Smooth muscle cell (in vitro differentiated cells): ENCODE measurements at regions not wholly inside any gene's neighbourhood (a gene's known extent, or its start where the extent isn't known, plus 50 kb on each side); places are given as distances from the start of the nearest gene placed in this dataset. TPM values are rescaled to one million over a fixed set of nuclear protein-coding genes. Genes with fewer than 3 reads are reported as not detected.

Source experiments
- DNase-seq: peaks from one replicate; lab custom pipeline; 2025; ENCODE audit not compliant: unreplicated experiment; lab: John Stamatoyannopoulos, UW
- H2AFZ ChIP-seq: fragments of 200-600 bp; sonication (generic); 2 replicates; pipeline ENCODE4 v1.6.0; 2016; ENCODE audit warnings: antibody characterized with exemption, low read depth, mild to moderate bottlenecking
- H3F3A ChIP-seq: fragments of 200-600 bp; sonication (generic); 2 replicates; pipeline ENCODE4 v1.6.0; 2017; ENCODE audit warnings: antibody characterized with exemption, low read depth
- H3K27ac ChIP-seq: fragments of 200-600 bp; sonication (generic); 2 replicates; pipeline ENCODE4 v1.5.1; 2016; ENCODE audit warnings: low read depth, mild to moderate bottlenecking
- H3K27me3 ChIP-seq: fragments of 200-600 bp; sonication (generic); 2 replicates; pipeline ENCODE4 v1.6.1; 2016; ENCODE audit warnings: low read depth, mild to moderate bottlenecking
- H3K36me3 ChIP-seq: fragments of 200-600 bp; sonication (generic); 2 replicates; pipeline ENCODE4 v1.5.1; 2016; ENCODE audit warnings: low read depth
- H3K4me1 ChIP-seq: fragments of 200-600 bp; sonication (generic); 2 replicates; pipeline ENCODE4 v1.5.1; 2016; ENCODE audit warnings: low read depth
- H3K4me2 ChIP-seq: fragments of 200-600 bp; sonication (generic); 2 replicates; pipeline ENCODE4 v1.6.0; 2016; ENCODE audit warnings: mild to moderate bottlenecking
- H3K4me3 ChIP-seq: fragments of 200-600 bp; sonication (generic); 2 replicates; pipeline ENCODE4 v1.5.1; 2016; ENCODE audit warnings: mild to moderate bottlenecking
- H3K79me2 ChIP-seq: fragments of 200-600 bp; sonication (generic); 2 replicates; pipeline ENCODE4 v1.6.0; 2016; ENCODE audit warnings: low read depth, mild to moderate bottlenecking
- H3K9ac ChIP-seq: fragments of 200-600 bp; sonication (generic); 2 replicates; pipeline ENCODE4 v1.6.0; 2016; ENCODE audit warnings: low read depth
- H3K9me3 ChIP-seq: fragments of 200-600 bp; sonication (generic); replicated peaks from 2 replicates; pipeline ENCODE4 v1.5.1; 2016; ENCODE audit warnings: low read depth
- H4K20me1 ChIP-seq: fragments of 200-600 bp; sonication (generic); 2 replicates; pipeline ENCODE4 v1.6.0; 2016; ENCODE audit warnings: low read depth
- WGBS: methylation state at CpG from one replicate; pipeline ENCODE4 v1.1.7; 2016; ENCODE audit warnings: low lambda C conversion rate; 5-methylcytosine and 5-hydroxymethylcytosine counted together
- small RNA-seq: library from RNA; depleted of rRNA; stranded (forward); fragments of <200 nt; gene quantifications from one replicate; pipeline ENCODE3, GENCODE V24; 2014
- TF ChIP-seq, protein P1 (sequence below): fragments of 200-600 bp; sonication (generic); IDR thresholded peaks from 2 replicates; pipeline ENCODE4 v1.5.1; 2017; ENCODE audit warnings: borderline replicate concordance, mild to moderate bottlenecking, antibody characterized with exemption; ENCODE audit not compliant: insufficient read depth, poor library complexity, severe bottlenecking

DNA sequence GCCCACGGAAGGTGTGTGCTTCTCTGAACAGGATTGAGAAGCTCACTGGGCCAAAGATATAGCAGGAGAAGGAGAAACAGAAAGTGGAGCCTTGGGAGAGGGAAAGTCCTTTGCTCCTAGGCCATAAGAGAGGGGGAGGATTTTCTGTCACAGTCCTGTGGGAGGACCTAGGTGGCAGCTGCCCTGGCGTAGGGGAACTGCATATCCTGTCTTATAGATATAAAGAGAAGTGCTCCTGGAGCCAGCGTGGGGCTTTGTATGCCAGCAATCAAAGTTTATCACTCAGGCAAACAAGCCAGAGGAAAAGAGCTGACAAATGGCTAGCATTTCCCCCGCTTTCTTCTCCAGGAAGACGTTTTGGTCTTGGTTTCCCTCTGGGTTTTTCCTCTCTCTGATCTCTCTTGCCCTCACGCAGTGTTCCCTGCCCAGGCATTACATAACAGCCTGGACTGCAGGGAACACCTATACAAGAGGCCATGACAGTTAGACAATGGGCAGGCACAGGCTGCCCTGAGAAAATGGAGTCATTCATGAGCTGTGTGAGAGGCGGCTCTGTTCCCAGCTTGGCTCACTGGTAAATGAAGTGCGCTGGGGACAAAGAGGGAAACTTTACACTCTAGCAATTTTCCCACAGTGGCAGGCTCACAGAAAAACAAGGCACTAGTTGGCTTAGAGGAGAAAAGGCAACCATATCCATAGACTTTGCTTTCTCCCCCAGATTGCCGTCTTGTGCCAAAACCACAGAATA lies 52.5 kb upstream of the ZNF648 start:
- no peaks in the 10 kb centered on the region for H3K79me2 ChIP-seq
- no peaks in the 10 kb centered on the region for H3K36me3 ChIP-seq
- TF ChIP-seq, protein P1, sequence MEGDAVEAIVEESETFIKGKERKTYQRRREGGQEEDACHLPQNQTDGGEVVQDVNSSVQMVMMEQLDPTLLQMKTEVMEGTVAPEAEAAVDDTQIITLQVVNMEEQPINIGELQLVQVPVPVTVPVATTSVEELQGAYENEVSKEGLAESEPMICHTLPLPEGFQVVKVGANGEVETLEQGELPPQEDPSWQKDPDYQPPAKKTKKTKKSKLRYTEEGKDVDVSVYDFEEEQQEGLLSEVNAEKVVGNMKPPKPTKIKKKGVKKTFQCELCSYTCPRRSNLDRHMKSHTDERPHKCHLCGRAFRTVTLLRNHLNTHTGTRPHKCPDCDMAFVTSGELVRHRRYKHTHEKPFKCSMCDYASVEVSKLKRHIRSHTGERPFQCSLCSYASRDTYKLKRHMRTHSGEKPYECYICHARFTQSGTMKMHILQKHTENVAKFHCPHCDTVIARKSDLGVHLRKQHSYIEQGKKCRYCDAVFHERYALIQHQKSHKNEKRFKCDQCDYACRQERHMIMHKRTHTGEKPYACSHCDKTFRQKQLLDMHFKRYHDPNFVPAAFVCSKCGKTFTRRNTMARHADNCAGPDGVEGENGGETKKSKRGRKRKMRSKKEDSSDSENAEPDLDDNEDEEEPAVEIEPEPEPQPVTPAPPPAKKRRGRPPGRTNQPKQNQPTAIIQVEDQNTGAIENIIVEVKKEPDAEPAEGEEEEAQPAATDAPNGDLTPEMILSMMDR = no peak
- DNase-seq = no peak
- no peaks in the 10 kb centered on the region for H3K4me1 ChIP-seq
- no peaks in the 10 kb centered on the region for H3F3A ChIP-seq
- no peaks in the 10 kb centered on the region for H3K9me3 ChIP-seq
- H3K27ac ChIP-seq = no peak overlapping the region
- H4K20me1 ChIP-seq = no peaks in the 10 kb centered on the region
- H2AFZ ChIP-seq = no peak overlapping the region
- H3K4me2 ChIP-seq = no peak overlapping the region
- 84% methylated on average over 9 of the region's 9 CpGs for WGBS
- no peak overlapping the region for H3K9ac ChIP-seq
- no peak overlapping the region for H3K4me3 ChIP-seq
- no peaks in the 10 kb centered on the region for H3K27me3 ChIP-seq

DNA sequence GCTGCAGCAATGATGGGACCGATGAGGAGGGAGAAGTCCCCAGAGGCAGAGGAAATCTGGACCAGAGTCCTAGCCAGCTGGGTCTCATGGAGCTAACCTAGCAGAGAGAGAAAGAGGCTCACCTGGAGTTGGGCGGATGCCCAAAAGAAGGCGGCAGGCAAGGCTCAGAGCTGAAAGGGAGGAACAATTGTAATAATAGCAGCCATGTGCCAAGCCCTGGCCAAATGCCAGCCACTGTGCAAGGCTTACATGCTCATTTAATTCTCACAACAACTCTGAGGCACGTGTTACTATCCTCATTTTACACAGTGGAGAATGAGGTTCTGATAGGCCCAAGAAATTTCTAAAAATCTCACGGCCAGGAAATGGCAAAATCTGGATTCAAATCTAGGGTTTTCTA lies 50.0 kb upstream of the ZNF648 start:
- Histone ChIP-seq H3K27me3 (no peaks in the 10 kb centered on the region), H3K9ac (no peak overlapping the region), H4K20me1 (no peaks in the 10 kb centered on the region), H2AFZ (no peak overlapping the region), H3F3A (no peaks in the 10 kb centered on the region), H3K27ac (no peak overlapping the region), H3K79me2 (no peaks in the 10 kb centered on the region), H3K9me3 (no peaks in the 10 kb centered on the region), H3K36me3 (no peaks in the 10 kb centered on the region), H3K4me1 (no peaks in the 10 kb centered on the region), H3K4me3 (no peak overlapping the region), H3K4me2 (no peak overlapping the region)
- WGBS = 92% methylated on average over 5 of the region's 5 CpGs
- DNase-seq = no peak
- TF ChIP-seq, protein P1 = no peak

Small RNA genes lying in the stretch of these regions (small RNA-seq; reads per million reads assigned to genes)
- gene RNU6-152P = not detected
